Vagina (tissue), 2 donors: ENCODE measurements at regions not wholly inside any gene's neighbourhood (a gene's known extent, or its start where the extent isn't known, plus 50 kb on each side); places are given as distances from the start of the nearest gene placed in this dataset.
"Not testable (repeated sequence)": the region's sequence is repeated elsewhere in the genome, so short reads cannot be mapped to it uniquely, and the experiment has no call there.

Experiments used
- CTCF ChIP-seq, 3 experiments: fragments of 450-650 bp in 2 of 3; fragments of 200-600 bp in 1 of 3; sonication (generic) in 1 of 3; IDR thresholded peaks; one replicate each; pipeline ENCODE4 v1.5.1; 2017 to 2019; ENCODE audit warnings: antibody characterized with exemption in 3 of 3, mild to moderate bottlenecking in 2 of 3, moderate library complexity in 2 of 3
- POLR2A ChIP-seq, 2 donors: fragments of 450-650 bp; IDR thresholded peaks; one replicate each; pipeline ENCODE4 v1.6.1; 2017; ENCODE audit warnings: antibody characterized with exemption in 2 of 2, mild to moderate bottlenecking in 2 of 2, moderate library complexity in 2 of 2
- POLR2AphosphoS5 ChIP-seq, 2 donors: sonication (generic); formaldehyde crosslinking; IDR thresholded peaks; one replicate each; pipeline ENCODE4 v1.9.0; 2017; ENCODE audit warnings: antibody characterized with exemption in 2 of 2, mild to moderate bottlenecking in 2 of 2, low read depth in 1 of 2; ENCODE audit not compliant: insufficient read depth in 1 of 2

GRCh38 chr10:27291253-27291895, 50.8 kb upstream of the ACBD5 start:
- not testable (repeated sequence) for TF ChIP-seq POLR2A (IDR thresholded peaks at IDR 0.05); CTCF (IDR thresholded peaks at IDR 0.05); POLR2AphosphoS5 (IDR thresholded peaks at IDR 0.05; ENCODE audit: insufficient read depth in 1 of 2, low read depth in 1 of 2)
